GM23338 (cell line): ENCODE measurements at regions not wholly inside any gene's neighbourhood (a gene's known extent, or its start where the extent isn't known, plus 50 kb on each side); places are given as distances from the start of the nearest gene placed in this dataset.

Source experiments
- ATAC-seq: fragments of 200-7000 bp; cut with Tn5 transposase; 3 replicates; pipeline ENCODE4 v1.9.1; 2020
- DNase-seq: peaks from one replicate; pipeline ENCODE4 v3.0.0-alpha.2; 2015; ENCODE audit warnings: low spot score
- H2AFZ ChIP-seq: fragments of 200-600 bp; sonication (generic); 2 replicates; pipeline ENCODE4 v1.8.0; 2016; ENCODE audit warnings: antibody characterized with exemption, mild to moderate bottlenecking, moderate library complexity
- H3F3A ChIP-seq: fragments of 200-600 bp; sonication (generic); replicated peaks from 2 replicates; pipeline ENCODE4 v1.8.0; 2017; ENCODE audit warnings: antibody characterized with exemption, mixed run types, low read depth
- H3K27ac ChIP-seq: fragments of 200-600 bp; sonication (generic); 2 replicates; pipeline ENCODE4 v1.6.1; 2016; ENCODE audit warnings: low read depth
- H3K27me3 ChIP-seq: fragments of 200-600 bp; sonication (generic); 2 replicates; pipeline ENCODE4 v1.8.0; 2016; ENCODE audit warnings: mild to moderate bottlenecking, mixed run types, moderate library complexity; ENCODE audit not compliant: insufficient read depth
- H3K36me3 ChIP-seq: fragments of 200-600 bp; sonication (generic); 2 replicates; pipeline ENCODE4 v1.8.0; 2016; ENCODE audit warnings: mild to moderate bottlenecking; ENCODE audit not compliant: insufficient read depth
- H3K4me1 ChIP-seq: fragments of 200-600 bp; sonication (generic); 2 replicates; pipeline ENCODE4 v1.8.0; 2016; ENCODE audit warnings: mild to moderate bottlenecking, moderate library complexity; ENCODE audit not compliant: insufficient read depth
- H3K4me2 ChIP-seq: fragments of 200-600 bp; sonication (generic); 2 replicates; pipeline ENCODE4 v1.7.1; 2017; ENCODE audit warnings: mixed run types
- H3K4me3 ChIP-seq: fragments of 200-600 bp; sonication (generic); 2 replicates; pipeline ENCODE4 v1.6.1; 2016; ENCODE audit warnings: mixed run types
- H3K79me2 ChIP-seq: fragments of 200-600 bp; sonication (generic); replicated peaks from 2 replicates; pipeline ENCODE4 v1.8.0; 2017; ENCODE audit warnings: mild to moderate bottlenecking; ENCODE audit not compliant: insufficient read depth
- H3K9me2 ChIP-seq: fragments of 200-600 bp; sonication (generic); 2 replicates; pipeline ENCODE4 v1.8.0; 2017; ENCODE audit not compliant: insufficient read depth
- H4K20me1 ChIP-seq: fragments of 200-600 bp; sonication (generic); replicated peaks from 2 replicates; pipeline ENCODE4 v1.8.0; 2017; ENCODE audit warnings: mild to moderate bottlenecking; ENCODE audit not compliant: insufficient read depth
- H3K27ac Mint-ChIP-seq: 2 replicates; pipeline ENCODE4 v1.8.0; 2020; ENCODE audit warnings: inconsistent platforms, mild to moderate bottlenecking, moderate library complexity, mixed read lengths
- H3K27me3 Mint-ChIP-seq: 3 replicates; pipeline ENCODE4 v1.8.0; 2022; ENCODE audit warnings: low read depth, mild to moderate bottlenecking, moderate library complexity, mixed read lengths, inconsistent platforms; ENCODE audit not compliant: insufficient read depth, poor library complexity
- H3K36me3 Mint-ChIP-seq: 3 replicates; pipeline ENCODE4 v1.8.0; 2021; ENCODE audit warnings: low read depth, mild to moderate bottlenecking, inconsistent platforms, moderate library complexity, mixed read lengths
- H3K4me1 Mint-ChIP-seq: 3 replicates; pipeline ENCODE4 v1.8.0; 2020; ENCODE audit warnings: mild to moderate bottlenecking, inconsistent platforms, mixed read lengths
- H3K4me3 Mint-ChIP-seq: 3 replicates; pipeline ENCODE4 v1.8.0; 2021; ENCODE audit warnings: moderate library complexity, mild to moderate bottlenecking, inconsistent platforms, mixed read lengths
- H3K9me3 Mint-ChIP-seq: 3 replicates; pipeline ENCODE4 v1.8.0; 2020; ENCODE audit warnings: moderate library complexity, mild to moderate bottlenecking, inconsistent platforms, mixed read lengths
- CREB1 ChIP-seq: fragments of 250-450 bp; sonication (Bioruptor Pico); IDR thresholded peaks from 2 replicates; pipeline ENCODE4 v1.5.0; 2020; ENCODE audit warnings: low read depth, mild to moderate bottlenecking, moderate library complexity
- EZH2 ChIP-seq: fragments of 200-600 bp; sonication (generic); IDR thresholded peaks from one replicate; pipeline ENCODE4 v1.8.0; 2017; ENCODE audit warnings: antibody characterized with exemption, mild to moderate bottlenecking, low read depth; ENCODE audit not compliant: unreplicated experiment
- EZH2phosphoT487 ChIP-seq: fragments of 200-600 bp; sonication (generic); IDR thresholded peaks from one replicate; pipeline ENCODE4 v1.8.1; 2018; ENCODE audit warnings: antibody characterized with exemption; ENCODE audit not compliant: unreplicated experiment
- NANOG ChIP-seq: IDR thresholded peaks from 2 replicates; pipeline ENCODE4 v1.6.1; 2016; ENCODE audit warnings: antibody characterized with exemption, borderline replicate concordance
- STAT1 ChIP-seq: IDR thresholded peaks from one replicate; pipeline ENCODE4 v1.6.1; 2016; ENCODE audit warnings: antibody characterized with exemption; ENCODE audit not compliant: unreplicated experiment
- ZNF114 ChIP-seq: fragments of 250-450 bp; sonication (Bioruptor Pico); IDR thresholded peaks from 2 replicates; pipeline ENCODE4 v1.5.0; 2020; ENCODE audit warnings: mild to moderate bottlenecking, moderate library complexity
- TF ChIP-seq, protein P1 (sequence below): fragments of 250-450 bp; sonication (Bioruptor Pico); IDR thresholded peaks from 2 replicates; pipeline ENCODE4 v1.5.0; 2020; ENCODE audit warnings: mild to moderate bottlenecking, moderate library complexity
- TF ChIP-seq, protein P2 (sequence below): IDR thresholded peaks from 2 replicates; pipeline ENCODE4 v1.6.1; 2016; ENCODE audit warnings: antibody characterized with exemption

- TF ChIP-seq, protein P1, sequence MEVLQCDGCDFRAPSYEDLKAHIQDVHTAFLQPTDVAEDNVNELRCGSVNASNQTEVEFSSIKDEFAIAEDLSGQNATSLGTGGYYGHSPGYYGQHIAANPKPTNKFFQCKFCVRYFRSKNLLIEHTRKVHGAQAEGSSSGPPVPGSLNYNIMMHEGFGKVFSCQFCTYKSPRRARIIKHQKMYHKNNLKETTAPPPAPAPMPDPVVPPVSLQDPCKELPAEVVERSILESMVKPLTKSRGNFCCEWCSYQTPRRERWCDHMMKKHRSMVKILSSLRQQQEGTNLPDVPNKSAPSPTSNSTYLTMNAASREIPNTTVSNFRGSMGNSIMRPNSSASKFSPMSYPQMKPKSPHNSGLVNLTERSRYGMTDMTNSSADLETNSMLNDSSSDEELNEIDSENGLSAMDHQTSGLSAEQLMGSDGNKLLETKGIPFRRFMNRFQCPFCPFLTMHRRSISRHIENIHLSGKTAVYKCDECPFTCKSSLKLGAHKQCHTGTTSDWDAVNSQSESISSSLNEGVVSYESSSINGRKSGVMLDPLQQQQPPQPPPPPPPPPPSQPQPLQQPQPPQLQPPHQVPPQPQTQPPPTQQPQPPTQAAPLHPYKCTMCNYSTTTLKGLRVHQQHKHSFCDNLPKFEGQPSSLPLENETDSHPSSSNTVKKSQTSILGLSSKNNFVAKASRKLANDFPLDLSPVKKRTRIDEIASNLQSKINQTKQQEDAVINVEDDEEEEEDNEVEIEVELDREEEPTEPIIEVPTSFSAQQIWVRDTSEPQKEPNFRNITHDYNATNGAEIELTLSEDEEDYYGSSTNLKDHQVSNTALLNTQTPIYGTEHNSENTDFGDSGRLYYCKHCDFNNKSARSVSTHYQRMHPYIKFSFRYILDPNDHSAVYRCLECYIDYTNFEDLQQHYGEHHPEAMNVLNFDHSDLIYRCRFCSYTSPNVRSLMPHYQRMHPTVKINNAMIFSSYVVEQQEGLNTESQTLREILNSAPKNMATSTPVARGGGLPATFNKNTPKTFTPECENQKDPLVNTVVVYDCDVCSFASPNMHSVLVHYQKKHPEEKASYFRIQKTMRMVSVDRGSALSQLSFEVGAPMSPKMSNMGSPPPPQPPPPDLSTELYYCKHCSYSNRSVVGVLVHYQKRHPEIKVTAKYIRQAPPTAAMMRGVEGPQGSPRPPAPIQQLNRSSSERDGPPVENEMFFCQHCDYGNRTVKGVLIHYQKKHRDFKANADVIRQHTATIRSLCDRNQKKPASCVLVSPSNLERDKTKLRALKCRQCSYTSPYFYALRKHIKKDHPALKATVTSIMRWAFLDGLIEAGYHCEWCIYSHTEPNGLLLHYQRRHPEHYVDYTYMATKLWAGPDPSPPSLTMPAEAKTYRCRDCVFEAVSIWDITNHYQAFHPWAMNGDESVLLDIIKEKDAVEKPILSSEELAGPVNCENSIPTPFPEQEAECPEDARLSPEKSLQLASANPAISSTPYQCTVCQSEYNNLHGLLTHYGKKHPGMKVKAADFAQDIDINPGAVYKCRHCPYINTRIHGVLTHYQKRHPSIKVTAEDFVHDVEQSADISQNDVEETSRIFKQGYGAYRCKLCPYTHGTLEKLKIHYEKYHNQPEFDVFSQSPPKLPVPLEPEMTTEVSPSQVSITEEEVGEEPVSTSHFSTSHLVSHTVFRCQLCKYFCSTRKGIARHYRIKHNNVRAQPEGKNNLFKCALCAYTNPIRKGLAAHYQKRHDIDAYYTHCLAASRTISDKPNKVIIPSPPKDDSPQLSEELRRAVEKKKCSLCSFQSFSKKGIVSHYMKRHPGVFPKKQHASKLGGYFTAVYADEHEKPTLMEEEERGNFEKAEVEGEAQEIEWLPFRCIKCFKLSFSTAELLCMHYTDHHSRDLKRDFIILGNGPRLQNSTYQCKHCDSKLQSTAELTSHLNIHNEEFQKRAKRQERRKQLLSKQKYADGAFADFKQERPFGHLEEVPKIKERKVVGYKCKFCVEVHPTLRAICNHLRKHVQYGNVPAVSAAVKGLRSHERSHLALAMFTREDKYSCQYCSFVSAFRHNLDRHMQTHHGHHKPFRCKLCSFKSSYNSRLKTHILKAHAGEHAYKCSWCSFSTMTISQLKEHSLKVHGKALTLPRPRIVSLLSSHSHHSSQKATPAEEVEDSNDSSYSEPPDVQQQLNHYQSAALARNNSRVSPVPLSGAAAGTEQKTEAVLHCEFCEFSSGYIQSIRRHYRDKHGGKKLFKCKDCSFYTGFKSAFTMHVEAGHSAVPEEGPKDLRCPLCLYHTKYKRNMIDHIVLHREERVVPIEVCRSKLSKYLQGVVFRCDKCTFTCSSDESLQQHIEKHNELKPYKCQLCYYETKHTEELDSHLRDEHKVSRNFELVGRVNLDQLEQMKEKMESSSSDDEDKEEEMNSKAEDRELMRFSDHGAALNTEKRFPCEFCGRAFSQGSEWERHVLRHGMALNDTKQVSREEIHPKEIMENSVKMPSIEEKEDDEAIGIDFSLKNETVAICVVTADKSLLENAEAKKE (CRISPR knock-in tag) = no peak
- TF ChIP-seq STAT1 = no peak
Measured at GRCh38 chr12:25617991-25618390, 64.9 kb upstream of the LMNTD1 start (continued).

- no peaks in the 10 kb centered on the region for H3K36me3 ChIP-seq
- H3K4me2 ChIP-seq = no peak overlapping the region
- H3F3A ChIP-seq = no peaks in the 10 kb centered on the region
- no peak for DNase-seq
- Mint-ChIP-seq H3K4me1 (peaks cover 4% of the 10 kb centered on the region; the same call in 1 of the 3 replicates), H3K27me3 (no peaks in the 10 kb centered on the region), H3K36me3 (no peaks in the 10 kb centered on the region), H3K9me3 (no peaks in the 10 kb centered on the region), H3K4me3 (no peak overlapping the region), H3K27ac (no peak overlapping the region)
- H3K4me1 ChIP-seq = no peaks in the 10 kb centered on the region; the same call in 1 of the 2 replicates
- no peaks in the 10 kb centered on the region for H4K20me1 ChIP-seq
- no peak for ATAC-seq
- H3K27me3 ChIP-seq = no peaks in the 10 kb centered on the region
- H2AFZ ChIP-seq = no peak overlapping the region
- no peak overlapping the region for H3K4me3 ChIP-seq
- peaks cover 3% of the 10 kb centered on the region for H3K9me2 ChIP-seq
- no peaks in the 10 kb centered on the region for H3K79me2 ChIP-seq
- no peak overlapping the region for H3K27ac ChIP-seq
- TF ChIP-seq, protein P2, sequence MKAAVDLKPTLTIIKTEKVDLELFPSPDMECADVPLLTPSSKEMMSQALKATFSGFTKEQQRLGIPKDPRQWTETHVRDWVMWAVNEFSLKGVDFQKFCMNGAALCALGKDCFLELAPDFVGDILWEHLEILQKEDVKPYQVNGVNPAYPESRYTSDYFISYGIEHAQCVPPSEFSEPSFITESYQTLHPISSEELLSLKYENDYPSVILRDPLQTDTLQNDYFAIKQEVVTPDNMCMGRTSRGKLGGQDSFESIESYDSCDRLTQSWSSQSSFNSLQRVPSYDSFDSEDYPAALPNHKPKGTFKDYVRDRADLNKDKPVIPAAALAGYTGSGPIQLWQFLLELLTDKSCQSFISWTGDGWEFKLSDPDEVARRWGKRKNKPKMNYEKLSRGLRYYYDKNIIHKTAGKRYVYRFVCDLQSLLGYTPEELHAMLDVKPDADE = no peak
- TF ChIP-seq, protein P1 (CRISPR knock-in tag) = no peak
- TF ChIP-seq EZH2phosphoT487 = no peak
- no peak for TF ChIP-seq NANOG
- no peak for TF ChIP-seq CREB1 (CRISPR knock-in tag)
- TF ChIP-seq EZH2 = no peak
- TF ChIP-seq ZNF114 (CRISPR knock-in tag) = no peak
Measured at GRCh38 chr12:25623816-25624215, 70.7 kb upstream of the LMNTD1 start.
